ENCODE measurements at regions not wholly inside any gene's neighbourhood (a gene's known extent, or its start where the extent isn't known, plus 50 kb on each side); places are given as distances from the start of the nearest gene placed in this dataset.
A peak's percentile ranks its signal among the peaks of the same experiment; 100 is the strongest.

DNA sequence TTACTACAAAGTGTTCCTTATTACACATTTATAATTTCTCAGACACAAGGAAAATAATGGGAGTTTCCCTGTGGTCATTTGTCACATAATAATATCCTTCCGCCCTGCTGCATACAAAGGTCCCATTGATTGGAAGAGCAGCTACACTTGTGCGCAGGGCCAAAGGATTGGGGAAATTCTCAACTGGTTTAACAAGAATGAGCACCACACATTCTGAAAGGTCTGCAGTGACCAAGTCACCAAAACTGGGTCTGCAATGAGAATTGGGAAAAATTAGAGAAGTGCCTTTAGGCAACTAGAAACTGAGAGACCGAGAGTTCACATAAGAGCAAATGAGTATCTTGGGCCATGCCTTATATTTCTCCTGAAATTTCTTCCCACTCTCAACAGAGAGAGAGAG, 98.2 kb upstream of the NR2F2 start:
- TF ChIP-seq CTCF (IDR thresholded peaks at IDR 0.05) (no peak), POLR2A (IDR thresholded peaks at IDR 0.05) (peak in 1 of 3 donors; percentile 21)
- Histone ChIP-seq H3K9me3 (no peaks in the 10 kb centered on the region), H3K4me1 (peaks cover 10% of the 10 kb centered on the region), H3K36me3 (replicated peaks in 1 of 2; ENCODE audit: insufficient read depth in 1 of 2, low read depth in 2 of 2) (no peaks in the 10 kb centered on the region), H3K27me3 (no peaks in the 10 kb centered on the region), H3K4me3 (no peak overlapping the region), H3K27ac (peak overlapping the region in 3 of 4 donors; percentile 59 to 75 (median 62))
- DNase-seq (peak; percentile 20 to 52 (median 36)), ATAC-seq (peak; percentile 88)
- 55 to 67% methylated on average over 3 of the region's 3 CpGs for WGBS, 2 donors
- intact Hi-C loops (cut with DNase I), result no loop called here

- Histone ChIP-seq H3K27ac (peak overlapping the region in 1 of 4 donors; percentile 3), H3K27me3 (no peaks in the 10 kb centered on the region), H3K36me3 (replicated peaks in 1 of 2; ENCODE audit: insufficient read depth in 1 of 2, low read depth in 2 of 2) (no peaks in the 10 kb centered on the region), H3K4me3 (no peak overlapping the region), H3K4me1 (peaks cover 10% of the 10 kb centered on the region), H3K9me3 (no peaks in the 10 kb centered on the region)
- TF ChIP-seq POLR2A (IDR thresholded peaks at IDR 0.05) (no peak), CTCF (IDR thresholded peaks at IDR 0.05) (no peak)
- WGBS, 2 donors, result 66 to 69% methylated on average over 12 of the region's 12 CpGs
- intact Hi-C loops (cut with DNase I), result no loop called here
- DNase-seq (no peak), ATAC-seq (no peak)
Measured at GRCh38 chr15:96234109-96234892, 96.2 kb upstream of the NR2F2 start.

DNA sequence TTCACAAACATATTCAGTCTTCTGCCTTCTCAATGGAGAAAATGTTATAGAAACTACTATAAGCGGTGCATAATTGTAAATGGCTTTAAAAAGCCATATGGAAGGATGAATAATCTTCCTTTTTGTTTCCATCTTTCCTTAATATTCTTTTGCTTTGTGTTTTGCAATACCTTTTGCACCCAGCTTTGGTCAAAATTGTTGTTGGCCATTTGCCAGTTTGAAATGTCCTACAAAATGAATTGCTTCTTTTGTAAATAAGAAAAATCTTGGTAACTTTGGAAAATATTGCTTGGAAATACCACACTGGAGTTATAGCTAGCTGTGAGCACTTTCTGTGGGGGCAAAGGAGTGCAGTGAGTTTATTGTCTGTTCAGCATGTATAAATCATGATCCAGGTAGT, 93.5 kb upstream of the NR2F2 start:
- Histone ChIP-seq H3K4me1 (peaks cover 10% of the 10 kb centered on the region), H3K36me3 (replicated peaks in 1 of 2; ENCODE audit: insufficient read depth in 1 of 2, low read depth in 2 of 2) (no peaks in the 10 kb centered on the region), H3K4me3 (no peak overlapping the region), H3K9me3 (no peaks in the 10 kb centered on the region), H3K27me3 (no peaks in the 10 kb centered on the region), H3K27ac (no peak overlapping the region)
- WGBS, 2 donors, result 90 to 96% methylated on average over 1 of the region's 1 CpG
- DNase-seq, result no peak
- TF ChIP-seq POLR2A (IDR thresholded peaks at IDR 0.05), result no peak
- TF ChIP-seq CTCF (IDR thresholded peaks at IDR 0.05), result no peak
- no peak for ATAC-seq
- intact Hi-C loops (cut with DNase I), result no loop called here

GRCh38 chr15:96242761-96243160, 87.7 kb upstream of the NR2F2 start:
- H3K4me1 ChIP-seq, result no peaks in the 10 kb centered on the region
- DNase-seq (no peak), ATAC-seq (no peak)
- no peak overlapping the region for H3K4me3 ChIP-seq
- TF ChIP-seq CTCF (IDR thresholded peaks at IDR 0.05) (no peak), POLR2A (IDR thresholded peaks at IDR 0.05) (no peak)
- WGBS, 2 donors, result 52 to 71% methylated on average over 1 of the region's 1 CpG
- no peaks in the 10 kb centered on the region for H3K36me3 ChIP-seq (replicated peaks in 1 of 2; ENCODE audit: insufficient read depth in 1 of 2, low read depth in 2 of 2)
- intact Hi-C loops (cut with DNase I), result no loop called here
- no peak overlapping the region for H3K27ac ChIP-seq
- H3K27me3 ChIP-seq, result no peaks in the 10 kb centered on the region
- no peaks in the 10 kb centered on the region for H3K9me3 ChIP-seq

DNA sequence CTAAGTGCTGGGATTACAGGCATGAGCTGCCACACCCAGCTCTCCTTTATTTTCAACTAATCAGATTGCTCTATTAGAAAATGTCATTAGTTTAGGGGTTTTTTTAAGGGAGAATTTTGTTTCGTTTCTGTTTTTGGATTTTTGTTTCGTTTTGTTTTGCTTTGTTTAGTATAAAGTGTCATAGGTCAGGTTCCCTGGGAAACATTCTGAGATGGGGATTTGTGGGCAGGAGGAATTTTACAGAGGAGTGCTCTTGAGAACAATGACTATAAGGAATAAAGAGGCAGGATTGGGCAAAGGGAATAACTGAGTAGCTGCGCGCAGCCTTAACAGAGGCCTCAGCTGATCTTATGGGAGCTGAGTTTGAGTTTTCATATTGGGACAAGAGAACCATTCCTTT, 86.8 kb upstream of the NR2F2 start:
- no peak for DNase-seq
- H3K9me3 ChIP-seq, result no peaks in the 10 kb centered on the region
- H3K4me3 ChIP-seq, result no peak overlapping the region
- intact Hi-C loops (cut with DNase I), result no loop called here
- no peaks in the 10 kb centered on the region for H3K27me3 ChIP-seq
- TF ChIP-seq POLR2A (IDR thresholded peaks at IDR 0.05) (no peak), CTCF (IDR thresholded peaks at IDR 0.05) (no peak)
- H3K36me3 ChIP-seq (replicated peaks in 1 of 2; ENCODE audit: insufficient read depth in 1 of 2, low read depth in 2 of 2), result no peaks in the 10 kb centered on the region
- H3K27ac ChIP-seq, result no peak overlapping the region
- no peak for ATAC-seq
- 64 to 67% methylated on average over 4 of the region's 4 CpGs for WGBS, 2 donors
- H3K4me1 ChIP-seq, result no peaks in the 10 kb centered on the region

Measured in body of pancreas (tissue), 4 donors.